ENCODE measurements at regions not wholly inside any gene's neighbourhood (a gene's known extent, or its start where the extent isn't known, plus 50 kb on each side); places are given as distances from the start of the nearest gene placed in this dataset.

DNA sequence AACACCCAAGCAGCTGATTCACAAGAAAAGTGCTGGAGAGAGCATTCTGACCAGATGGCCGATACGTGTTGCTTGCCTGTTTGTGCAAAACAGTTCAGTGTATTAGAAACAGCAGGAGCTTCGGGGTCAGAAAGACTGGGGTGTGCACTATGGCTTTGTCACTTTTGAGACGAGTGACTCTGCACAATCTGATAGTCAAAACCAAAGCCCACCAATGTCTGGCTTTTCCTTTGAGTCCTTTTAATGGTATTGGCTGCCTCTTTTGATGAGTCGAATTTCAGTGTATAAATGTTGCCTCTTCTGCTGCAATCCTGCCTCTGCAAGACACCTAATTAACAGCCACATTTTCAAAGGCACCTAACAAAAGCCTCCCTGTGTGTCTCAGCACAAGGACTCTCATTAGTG, 444.6 kb downstream of the AJAP1 start:
- TF ChIP-seq, protein P1, sequence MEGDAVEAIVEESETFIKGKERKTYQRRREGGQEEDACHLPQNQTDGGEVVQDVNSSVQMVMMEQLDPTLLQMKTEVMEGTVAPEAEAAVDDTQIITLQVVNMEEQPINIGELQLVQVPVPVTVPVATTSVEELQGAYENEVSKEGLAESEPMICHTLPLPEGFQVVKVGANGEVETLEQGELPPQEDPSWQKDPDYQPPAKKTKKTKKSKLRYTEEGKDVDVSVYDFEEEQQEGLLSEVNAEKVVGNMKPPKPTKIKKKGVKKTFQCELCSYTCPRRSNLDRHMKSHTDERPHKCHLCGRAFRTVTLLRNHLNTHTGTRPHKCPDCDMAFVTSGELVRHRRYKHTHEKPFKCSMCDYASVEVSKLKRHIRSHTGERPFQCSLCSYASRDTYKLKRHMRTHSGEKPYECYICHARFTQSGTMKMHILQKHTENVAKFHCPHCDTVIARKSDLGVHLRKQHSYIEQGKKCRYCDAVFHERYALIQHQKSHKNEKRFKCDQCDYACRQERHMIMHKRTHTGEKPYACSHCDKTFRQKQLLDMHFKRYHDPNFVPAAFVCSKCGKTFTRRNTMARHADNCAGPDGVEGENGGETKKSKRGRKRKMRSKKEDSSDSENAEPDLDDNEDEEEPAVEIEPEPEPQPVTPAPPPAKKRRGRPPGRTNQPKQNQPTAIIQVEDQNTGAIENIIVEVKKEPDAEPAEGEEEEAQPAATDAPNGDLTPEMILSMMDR (conservative IDR thresholded peaks at IDR 0.05 in 1 of 2, IDR thresholded peaks at IDR 0.05 in 1 of 2; ENCODE audit: low read depth in 1 of 2, low read length in 2 of 2) = no peak
- no peak for TF ChIP-seq EZH2 (IDR thresholded peaks at IDR 0.05; ENCODE audit: low read length, missing control alignments)

All from fibroblast of lung (primary cell).